K562 (cell line): ENCODE measurements at regions not wholly inside any gene's neighbourhood (a gene's known extent, or its start where the extent isn't known, plus 50 kb on each side); places are given as distances from the start of the nearest gene placed in this dataset.

ENCODE experiments used
- ATAC-seq: fragments of 200-7000 bp; cut with Tn5 transposase; 3 replicates; pipeline ENCODE4 v1.9.1; 2020; ENCODE audit warnings: moderate library complexity
- BruUV-seq: library from RNA; stranded (reverse); fragments of 400-500 nt; replicated peaks from 2 replicates; lab custom pipeline; 2021; lab: Mats Ljungman, UMichigan
- CTCF ChIA-PET: fragments of 300-600 bp; formaldehyde crosslinking; extraction: SDS; loops from one replicate; lab custom pipeline; 2021; ENCODE audit warnings: low intra/inter-chr PET ratio; lab: Yijun Ruan, JAX
- POLR2A ChIA-PET: fragments of 300-600, 350-650 bp; sonication (Branson Sonifier 250); formaldehyde crosslinking; extraction: SDS; loops from one replicate; lab custom pipeline; 2021; ENCODE audit warnings: antibody characterized with exemption, inconsistent platforms; lab: Yijun Ruan, JAX
- DNase-seq, 4 experiments: peaks; one replicate each; pipeline versions ENCODE4 v3.0.0 to v3.0.0-alpha.2; 2011 to 2018; ENCODE audit warnings: low spot score in 3 of 4, mixed read lengths in 3 of 4; ENCODE audit errors: extremely low read depth in 1 of 4
- FAIRE-seq: peaks from 2 replicates; lab custom pipeline; 2011; peaks lifted over from hg19 to GRCh38; lab: Jason Lieb, UNC
- H2AFZ ChIP-seq: 2 replicates; pipeline ENCODE4 v1.6.0; 2011; ENCODE audit warnings: low read depth, low read length, control low read depth, inconsistent platforms
- H3K27ac ChIP-seq: fragments of 200-600 bp; 3 replicates; pipeline ENCODE4 v1.8.0; 2011; ENCODE audit warnings: low read depth, mild to moderate bottlenecking, control low read depth, inconsistent platforms, low read length, moderate library complexity, mixed read lengths; ENCODE audit errors: extremely low read depth
- H3K27me3 ChIP-seq, 2 experiments: fragments of 300-600 bp in 1 of 2; 2 replicates in 1 of 2; 3 replicates in 1 of 2; pipeline versions ENCODE4 v1.6.0 to v1.8.0; 2011; ENCODE audit warnings: inconsistent platforms in 2 of 2, low read length in 2 of 2, mild to moderate bottlenecking in 1 of 2, mixed read lengths in 1 of 2, moderate library complexity in 1 of 2; ENCODE audit not compliant: control insufficient read depth in 2 of 2, insufficient read depth in 2 of 2
- H3K36me3 ChIP-seq: fragments of 300-600 bp; 3 replicates; pipeline ENCODE4 v1.8.0; 2011; ENCODE audit warnings: mild to moderate bottlenecking, low read length, inconsistent platforms; ENCODE audit not compliant: control insufficient read depth, insufficient read depth
- H3K4me1 ChIP-seq, 2 experiments: fragments of 200-600 bp in 1 of 2; replicated peaks in 1 of 2; 2 replicates in 1 of 2; 3 replicates in 1 of 2; pipeline versions ENCODE4 v1.5.1 to v1.8.0; 2011; ENCODE audit warnings: inconsistent platforms in 2 of 2, low read length in 2 of 2, mild to moderate bottlenecking in 1 of 2, mixed read lengths in 1 of 2, moderate library complexity in 1 of 2; ENCODE audit not compliant: control insufficient read depth in 2 of 2, insufficient read depth in 2 of 2
- H3K4me2 ChIP-seq: 2 replicates; pipeline ENCODE4 v1.6.1; 2011; ENCODE audit warnings: low read length, control low read depth, inconsistent platforms, mixed read lengths; ENCODE audit not compliant: insufficient read depth
- H3K4me3 ChIP-seq: fragments of 200-600 bp; sonication (generic), shearing (Covaris generic); 2 replicates; pipeline ENCODE4 v1.5.1; 2016; ENCODE audit warnings: control low read depth, inconsistent platforms
- H3K79me2 ChIP-seq: fragments of 200-600 bp; 3 replicates; pipeline ENCODE4 v1.8.0; 2011; ENCODE audit warnings: low read length, inconsistent platforms; ENCODE audit not compliant: control insufficient read depth, insufficient read depth
- H3K9ac ChIP-seq, 2 experiments: 2 replicates each; pipeline versions ENCODE4 v1.6.0 to v1.6.1; 2011; ENCODE audit warnings: low read depth in 2 of 2, low read length in 2 of 2, control low read depth in 1 of 2, inconsistent platforms in 1 of 2, mild to moderate bottlenecking in 1 of 2, mixed read lengths in 1 of 2; ENCODE audit not compliant: insufficient read depth in 1 of 2
- H3K9me1 ChIP-seq: one replicate; pipeline ENCODE4 v1.6.0; 2011; ENCODE audit warnings: inconsistent platforms, mild to moderate bottlenecking, low read length, moderate library complexity; ENCODE audit not compliant: control insufficient read depth, insufficient read depth
- H3K9me3 ChIP-seq: replicated peaks from 2 replicates; pipeline ENCODE4 v1.5.1; 2011; ENCODE audit warnings: low read depth, low read length, inconsistent platforms; ENCODE audit not compliant: control insufficient read depth, insufficient read depth
- H4K20me1 ChIP-seq: replicated peaks from 2 replicates; pipeline ENCODE4 v1.6.1; 2011; ENCODE audit warnings: low read length, inconsistent platforms, mixed read lengths; ENCODE audit not compliant: control insufficient read depth, insufficient read depth
- CBFB ChIP-seq: sonication (generic); formaldehyde crosslinking; IDR thresholded peaks from 2 replicates; pipeline ENCODE4 v1.4.0; 2020; ENCODE audit warnings: mild to moderate bottlenecking, missing genetic modification reagents
- FOXJ2 ChIP-seq: fragments of 200-800 bp; sonication (Bioruptor generic); IDR thresholded peaks from 2 replicates; pipeline ENCODE4 v1.6.1; 2016; ENCODE audit warnings: missing genetic modification characterization, missing compliant biosample characterization
- IRF2 ChIP-seq: sonication (generic); formaldehyde crosslinking; IDR thresholded peaks from 2 replicates; pipeline ENCODE4 v1.8.1; 2022; ENCODE audit warnings: mild to moderate bottlenecking, missing genetic modification reagents
- L3MBTL2 ChIP-seq: fragments of 450-650 bp; IDR thresholded peaks from 2 replicates; pipeline ENCODE4 v1.6.1; 2016; ENCODE audit warnings: mild to moderate bottlenecking, moderate library complexity
- MAFG ChIP-seq: fragments of 450-650 bp; conservative IDR thresholded peaks from 2 replicates; pipeline ENCODE4 v1.6.1; 2016; ENCODE audit warnings: missing genetic modification characterization, missing compliant biosample characterization
- OTX1 ChIP-seq: fragments of 450-650 bp; formaldehyde crosslinking; IDR thresholded peaks from 2 replicates; pipeline ENCODE4 v1.4.0; 2022; ENCODE audit warnings: mild to moderate bottlenecking
- SRSF3 ChIP-seq: fragments of 200-400 bp; formaldehyde crosslinking; IDR thresholded peaks from 2 replicates; pipeline ENCODE4 v1.6.1; 2016; ENCODE audit warnings: mild to moderate bottlenecking, low read length, moderate library complexity; ENCODE audit not compliant: insufficient read depth
- TSC22D4 ChIP-seq: fragments of 450-650 bp; IDR thresholded peaks from 2 replicates; pipeline ENCODE4 v1.6.1; 2016; ENCODE audit warnings: missing genetic modification characterization, missing biosample characterization, control low read depth
- ZNF140 ChIP-seq: fragments of 250-450 bp; sonication (Bioruptor Pico); IDR thresholded peaks from 2 replicates; pipeline ENCODE4 v1.8.0; 2021; ENCODE audit warnings: moderate library complexity, mild to moderate bottlenecking, inconsistent platforms
- ZNF445 ChIP-seq: fragments of 250-450 bp; sonication (Bioruptor Pico); IDR thresholded peaks from 2 replicates; pipeline ENCODE4 v1.4.0; 2020; ENCODE audit warnings: low read depth, mild to moderate bottlenecking, moderate library complexity
- ZNF561 ChIP-seq: fragments of 450-650 bp; formaldehyde crosslinking; conservative IDR thresholded peaks from 2 replicates; pipeline ENCODE4 v1.4.0; 2020; ENCODE audit warnings: mild to moderate bottlenecking, moderate library complexity
- ZNF75A ChIP-seq: fragments of 450-650 bp; formaldehyde crosslinking; IDR thresholded peaks from 2 replicates; pipeline ENCODE4 v1.4.0; 2020; ENCODE audit warnings: mild to moderate bottlenecking
- WGBS: fragments of 100-300 bp; shearing (Covaris generic); methylation state at CpG from one replicate; pipeline ENCODE4 v1.1.6; 2016; ENCODE audit warnings: low coverage, mixed read lengths; ENCODE audit not compliant: insufficient coverage; ENCODE audit errors: missing lambda C conversion rate; 5-methylcytosine and 5-hydroxymethylcytosine counted together
- in situ Hi-C: fragments of 300-500 bp; cut with MboI; formaldehyde crosslinking; loops from 4 replicates; pipeline ENCODE4 v1.15.0; 2018; ENCODE audit warnings: inconsistent platforms, mixed read lengths
- intact Hi-C: fragments of 100-400 bp; cut with micrococcal nuclease; formaldehyde crosslinking; loops from 2 replicates; pipeline ENCODE4 v1.14.2; 2022
- TF ChIP-seq, protein P1 (sequence below): fragments of 450-650 bp; formaldehyde crosslinking; IDR thresholded peaks from 2 replicates; pipeline ENCODE4 v1.4.0; 2020; ENCODE audit warnings: mild to moderate bottlenecking, moderate library complexity
- TF ChIP-seq, protein P2 (sequence below): fragments of 250-450 bp; sonication (Bioruptor Pico); IDR thresholded peaks from 2 replicates; pipeline ENCODE4 v1.4.0; 2020
- TF ChIP-seq, protein P3 (sequence below): sonication (generic); formaldehyde crosslinking; IDR thresholded peaks from 2 replicates; pipeline ENCODE4 v1.9.0; 2022; ENCODE audit warnings: mild to moderate bottlenecking, missing genetic modification reagents

DNA sequence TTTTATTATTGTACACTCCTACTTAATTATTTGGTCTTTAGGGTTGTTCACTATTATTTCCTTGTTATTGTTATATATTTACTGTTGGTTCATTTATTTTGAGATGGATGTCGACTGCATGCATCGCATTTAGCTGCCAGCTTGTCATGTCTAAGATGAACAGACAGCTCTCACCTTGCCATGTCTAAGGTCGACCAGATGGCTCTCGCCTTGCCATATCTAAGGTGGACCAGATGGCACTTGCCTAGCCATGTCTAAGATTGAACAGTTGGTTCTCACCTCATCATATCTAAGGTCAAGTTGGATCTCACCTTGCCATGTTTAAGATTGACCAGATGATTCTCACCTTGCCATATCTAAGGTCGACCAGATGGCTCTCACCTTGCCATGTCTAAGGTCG is 1440.9 kb downstream of the UQCRFS1 start:
- ATAC-seq (no peak), DNase-seq (no peak)
- BruUV-seq, result no TSS peak
- Histone ChIP-seq H3K36me3 (peaks cover 19% of the 10 kb centered on the region; the same call in 1 of the 3 replicates), H3K4me2 (no peak overlapping the region), H3K27ac (no peak overlapping the region), H3K4me3 (no peak overlapping the region), H3K79me2 (no peaks in the 10 kb centered on the region)
- POLR2A ChIA-PET, result no interaction called here
- no peak for TF ChIP-seq TSC22D4 (tag)
- TF ChIP-seq FOXJ2 (tag), result no peak
- no peak for TF ChIP-seq ZNF561 (CRISPR knock-in tag)
- TF ChIP-seq ZNF140 (CRISPR knock-in tag), result no peak
- TF ChIP-seq L3MBTL2, result no peak
- TF ChIP-seq, protein P1, sequence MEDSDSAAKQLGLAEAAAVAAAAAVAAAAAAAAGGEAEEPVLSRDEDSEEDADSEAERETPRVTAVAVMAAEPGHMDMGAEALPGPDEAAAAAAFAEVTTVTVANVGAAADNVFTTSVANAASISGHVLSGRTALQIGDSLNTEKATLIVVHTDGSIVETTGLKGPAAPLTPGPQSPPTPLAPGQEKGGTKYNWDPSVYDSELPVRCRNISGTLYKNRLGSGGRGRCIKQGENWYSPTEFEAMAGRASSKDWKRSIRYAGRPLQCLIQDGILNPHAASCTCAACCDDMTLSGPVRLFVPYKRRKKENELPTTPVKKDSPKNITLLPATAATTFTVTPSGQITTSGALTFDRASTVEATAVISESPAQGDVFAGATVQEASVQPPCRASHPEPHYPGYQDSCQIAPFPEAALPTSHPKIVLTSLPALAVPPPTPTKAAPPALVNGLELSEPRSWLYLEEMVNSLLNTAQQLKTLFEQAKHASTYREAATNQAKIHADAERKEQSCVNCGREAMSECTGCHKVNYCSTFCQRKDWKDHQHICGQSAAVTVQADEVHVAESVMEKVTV (CRISPR knock-in tag), result no peak
- TF ChIP-seq ZNF445 (CRISPR knock-in tag), result no peak
- no peak for TF ChIP-seq OTX1 (CRISPR knock-in tag)
- no peak for TF ChIP-seq CBFB (CRISPR knock-in tag)
- no peak for TF ChIP-seq MAFG (tag)
- TF ChIP-seq, protein P2, sequence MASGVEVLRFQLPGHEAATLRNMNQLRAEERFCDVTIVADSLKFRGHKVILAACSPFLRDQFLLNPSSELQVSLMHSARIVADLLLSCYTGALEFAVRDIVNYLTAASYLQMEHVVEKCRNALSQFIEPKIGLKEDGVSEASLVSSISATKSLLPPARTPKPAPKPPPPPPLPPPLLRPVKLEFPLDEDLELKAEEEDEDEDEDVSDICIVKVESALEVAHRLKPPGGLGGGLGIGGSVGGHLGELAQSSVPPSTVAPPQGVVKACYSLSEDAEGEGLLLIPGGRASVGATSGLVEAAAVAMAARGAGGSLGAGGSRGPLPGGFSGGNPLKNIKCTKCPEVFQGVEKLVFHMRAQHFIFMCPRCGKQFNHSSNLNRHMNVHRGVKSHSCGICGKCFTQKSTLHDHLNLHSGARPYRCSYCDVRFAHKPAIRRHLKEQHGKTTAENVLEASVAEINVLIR (CRISPR knock-in tag), result no peak
- TF ChIP-seq IRF2 (CRISPR knock-in tag), result no peak
- TF ChIP-seq, protein P3, sequence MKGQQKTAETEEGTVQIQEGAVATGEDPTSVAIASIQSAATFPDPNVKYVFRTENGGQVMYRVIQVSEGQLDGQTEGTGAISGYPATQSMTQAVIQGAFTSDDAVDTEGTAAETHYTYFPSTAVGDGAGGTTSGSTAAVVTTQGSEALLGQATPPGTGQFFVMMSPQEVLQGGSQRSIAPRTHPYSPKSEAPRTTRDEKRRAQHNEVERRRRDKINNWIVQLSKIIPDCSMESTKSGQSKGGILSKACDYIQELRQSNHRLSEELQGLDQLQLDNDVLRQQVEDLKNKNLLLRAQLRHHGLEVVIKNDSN (CRISPR knock-in tag), result no peak
- no peak for TF ChIP-seq ZNF75A (CRISPR knock-in tag)
- no peak for TF ChIP-seq SRSF3
- TF ChIP-seq, all 486 proteins: peak for 0
- 59% methylated on average over 6 of the region's 6 CpGs for WGBS
- Histone ChIP-seq H3K9me1 (no peaks in the 10 kb centered on the region), H4K20me1 (no peaks in the 10 kb centered on the region), H2AFZ (no peak overlapping the region), H3K9ac (no peak overlapping the region), H3K27me3 (no peaks in the 10 kb centered on the region), H3K4me1 (no peaks in the 10 kb centered on the region), H3K9me3 (peaks cover 3% of the 10 kb centered on the region; the same call in 1 of the 2 replicates)
- no peak for FAIRE-seq
- in situ Hi-C loops (no loop called here), intact Hi-C loops (no loop called here)
- CTCF ChIA-PET, result no interaction called here
